ENCODE measurements at regions not wholly inside any gene's neighbourhood (a gene's known extent, or its start where the extent isn't known, plus 50 kb on each side); places are given as distances from the start of the nearest gene placed in this dataset.

DNA sequence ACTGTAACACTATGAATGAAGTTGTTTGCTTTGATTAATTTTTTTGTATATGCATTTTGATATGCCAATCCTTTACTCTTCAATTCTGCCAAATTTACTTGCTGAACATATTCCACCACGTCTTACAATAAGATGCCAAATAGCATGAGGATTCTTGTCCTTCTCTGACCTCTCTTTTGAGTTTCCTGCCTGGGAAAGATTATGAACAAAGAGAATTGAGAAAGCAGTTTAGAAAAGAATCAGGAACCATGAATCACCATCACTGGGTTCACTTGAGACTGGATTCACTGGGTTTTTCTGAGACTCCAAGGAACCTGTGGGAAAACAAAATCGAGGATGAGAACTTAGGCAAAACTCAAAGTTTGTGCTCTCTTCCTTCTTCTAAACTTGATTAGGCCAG, 256.5 kb downstream of the CETN3 start:
- no peak for TF ChIP-seq POLR2A (IDR thresholded peaks at IDR 0.05)
- TF ChIP-seq, protein P1, sequence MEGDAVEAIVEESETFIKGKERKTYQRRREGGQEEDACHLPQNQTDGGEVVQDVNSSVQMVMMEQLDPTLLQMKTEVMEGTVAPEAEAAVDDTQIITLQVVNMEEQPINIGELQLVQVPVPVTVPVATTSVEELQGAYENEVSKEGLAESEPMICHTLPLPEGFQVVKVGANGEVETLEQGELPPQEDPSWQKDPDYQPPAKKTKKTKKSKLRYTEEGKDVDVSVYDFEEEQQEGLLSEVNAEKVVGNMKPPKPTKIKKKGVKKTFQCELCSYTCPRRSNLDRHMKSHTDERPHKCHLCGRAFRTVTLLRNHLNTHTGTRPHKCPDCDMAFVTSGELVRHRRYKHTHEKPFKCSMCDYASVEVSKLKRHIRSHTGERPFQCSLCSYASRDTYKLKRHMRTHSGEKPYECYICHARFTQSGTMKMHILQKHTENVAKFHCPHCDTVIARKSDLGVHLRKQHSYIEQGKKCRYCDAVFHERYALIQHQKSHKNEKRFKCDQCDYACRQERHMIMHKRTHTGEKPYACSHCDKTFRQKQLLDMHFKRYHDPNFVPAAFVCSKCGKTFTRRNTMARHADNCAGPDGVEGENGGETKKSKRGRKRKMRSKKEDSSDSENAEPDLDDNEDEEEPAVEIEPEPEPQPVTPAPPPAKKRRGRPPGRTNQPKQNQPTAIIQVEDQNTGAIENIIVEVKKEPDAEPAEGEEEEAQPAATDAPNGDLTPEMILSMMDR (IDR thresholded peaks at IDR 0.05): no peak
- TF ChIP-seq EP300 (IDR thresholded peaks at IDR 0.05): no peak
- no peak for TF ChIP-seq POLR2AphosphoS5 (IDR thresholded peaks at IDR 0.05)
- Histone ChIP-seq H3K4me3 (no peak overlapping the region), H3K4me1 (no peaks in the 10 kb centered on the region), H3K27ac (no peak overlapping the region), H3K9me3 (no peaks in the 10 kb centered on the region), H3K36me3 (no peaks in the 10 kb centered on the region), H3K27me3 (no peaks in the 10 kb centered on the region)
- DNase-seq: no peak
- intact Hi-C loops (cut with DNase I; ENCODE audit: low total_unique reads): no loop called here
- WGBS, 5 donors: 58 to 75% (median 66%) methylated on average over 2 of the region's 2 CpGs

DNA sequence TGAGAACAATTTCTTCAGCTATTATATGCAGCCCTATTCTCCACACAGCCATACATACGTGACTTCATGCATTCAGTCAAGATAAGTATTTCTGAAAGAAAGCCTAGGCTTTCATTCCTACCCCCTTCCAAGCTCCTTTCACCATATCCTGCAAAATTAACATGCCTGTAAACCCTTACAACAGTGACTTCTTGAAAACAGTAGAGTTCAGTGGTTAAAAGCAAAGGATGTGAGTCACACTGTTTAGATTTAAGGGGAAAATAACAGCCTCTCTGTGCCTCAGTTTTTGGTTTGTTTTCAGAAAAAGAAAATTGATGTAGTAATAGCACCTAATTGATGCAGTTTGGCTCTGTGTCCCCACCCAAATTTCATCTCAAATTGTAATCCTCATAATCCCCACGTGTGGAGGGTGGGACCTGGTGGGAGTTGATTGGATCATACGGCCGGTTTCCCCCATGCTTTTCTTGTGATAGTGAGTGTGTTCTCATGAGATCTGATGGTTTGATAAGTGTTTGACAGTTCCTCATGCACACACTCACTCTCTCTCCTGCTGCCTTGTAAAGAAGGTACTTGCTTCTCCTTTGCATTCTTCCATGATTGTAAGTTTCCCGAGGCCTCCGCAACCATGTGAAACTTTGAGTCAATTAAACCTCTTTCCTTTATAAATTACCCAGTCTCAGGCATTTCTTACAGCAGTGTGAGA, 264.8 kb downstream of the CETN3 start:
- intact Hi-C loops (cut with DNase I; ENCODE audit: low total_unique reads): no loop called here
- Histone ChIP-seq H3K9me3 (peaks cover 0 to 11% (median 0%) of the 10 kb centered on the region in 4 donors), H3K27me3 (no peaks in the 10 kb centered on the region), H3K4me1 (no peaks in the 10 kb centered on the region), H3K4me3 (no peak overlapping the region), H3K36me3 (no peaks in the 10 kb centered on the region), H3K27ac (no peak overlapping the region)
- TF ChIP-seq EP300 (IDR thresholded peaks at IDR 0.05) (no peak), POLR2AphosphoS5 (IDR thresholded peaks at IDR 0.05) (no peak)
- WGBS, 5 donors: 74 to 87% (median 81%) methylated on average over 6 of the region's 6 CpGs
- no peak for DNase-seq

DNA sequence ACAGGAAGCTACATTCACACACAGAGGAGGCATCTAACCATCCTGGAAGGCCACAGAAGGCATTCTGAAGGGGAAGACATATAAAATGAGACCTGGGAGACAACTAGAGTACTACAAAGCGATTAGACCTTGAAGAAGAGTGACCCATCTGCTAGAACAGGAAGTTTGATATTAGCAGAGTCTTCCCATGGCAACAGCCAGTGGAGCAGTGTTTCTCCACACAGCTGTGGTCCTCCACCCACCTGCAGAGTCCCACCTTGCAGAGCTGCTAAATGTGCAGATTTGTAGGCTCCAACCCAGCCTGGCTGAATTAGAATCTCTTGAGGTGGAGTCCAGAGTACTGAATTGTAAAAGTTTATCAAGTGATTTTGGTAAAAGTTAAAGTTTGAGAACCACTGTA, 267.0 kb downstream of the CETN3 start:
- no peak overlapping the region for H3K4me3 ChIP-seq
- WGBS, 5 donors: 41 to 92% (median 56%) methylated on average over 1 of the region's 1 CpG
- H3K27ac ChIP-seq: no peak overlapping the region
- intact Hi-C loops (cut with DNase I; ENCODE audit: low total_unique reads): no loop called here
- no peaks in the 10 kb centered on the region for H3K27me3 ChIP-seq
- H3K9me3 ChIP-seq: peaks cover 0 to 9% (median 0%) of the 10 kb centered on the region in 4 donors
- DNase-seq: no peak
- H3K36me3 ChIP-seq: no peaks in the 10 kb centered on the region
- TF ChIP-seq POLR2AphosphoS5 (IDR thresholded peaks at IDR 0.05): no peak
- no peak for TF ChIP-seq POLR2A (IDR thresholded peaks at IDR 0.05)
- TF ChIP-seq, protein P1 (IDR thresholded peaks at IDR 0.05): no peak
- TF ChIP-seq EP300 (IDR thresholded peaks at IDR 0.05): no peak
- H3K4me1 ChIP-seq: no peaks in the 10 kb centered on the region

DNA sequence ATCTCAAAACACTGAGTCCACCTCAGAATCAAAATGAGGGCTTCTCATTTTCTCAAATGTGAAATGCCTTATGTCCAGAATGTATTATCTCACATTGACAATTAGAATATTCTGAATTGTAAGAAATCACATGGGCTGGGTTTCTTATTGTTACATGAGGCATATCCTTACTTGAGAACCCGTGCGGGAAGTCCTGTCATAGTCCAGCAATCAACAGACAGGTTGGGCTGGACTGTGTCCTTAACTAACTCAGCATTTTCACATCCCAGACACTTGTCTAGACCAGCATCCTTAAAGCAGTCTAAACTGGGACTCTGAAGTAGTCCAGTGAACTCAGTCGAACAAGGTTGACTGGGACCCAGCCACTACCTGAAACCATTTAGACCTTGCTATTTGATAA, 267.6 kb downstream of the CETN3 start:
- H3K4me1 ChIP-seq: no peaks in the 10 kb centered on the region
- H3K9me3 ChIP-seq: peaks cover 0 to 4% (median 0%) of the 10 kb centered on the region in 4 donors
- no peak overlapping the region for H3K27ac ChIP-seq
- H3K27me3 ChIP-seq: no peaks in the 10 kb centered on the region
- intact Hi-C loops (cut with DNase I; ENCODE audit: low total_unique reads): no loop called here
- no peak for DNase-seq
- H3K4me3 ChIP-seq: no peak overlapping the region
- 91 to 97% (median 93%) methylated on average over 3 of the region's 3 CpGs for WGBS, 5 donors
- no peaks in the 10 kb centered on the region for H3K36me3 ChIP-seq
- TF ChIP-seq EP300 (IDR thresholded peaks at IDR 0.05): no peak
- no peak for TF ChIP-seq POLR2AphosphoS5 (IDR thresholded peaks at IDR 0.05)
- TF ChIP-seq, protein P1 (IDR thresholded peaks at IDR 0.05): no peak
- TF ChIP-seq POLR2A (IDR thresholded peaks at IDR 0.05): no peak

DNA sequence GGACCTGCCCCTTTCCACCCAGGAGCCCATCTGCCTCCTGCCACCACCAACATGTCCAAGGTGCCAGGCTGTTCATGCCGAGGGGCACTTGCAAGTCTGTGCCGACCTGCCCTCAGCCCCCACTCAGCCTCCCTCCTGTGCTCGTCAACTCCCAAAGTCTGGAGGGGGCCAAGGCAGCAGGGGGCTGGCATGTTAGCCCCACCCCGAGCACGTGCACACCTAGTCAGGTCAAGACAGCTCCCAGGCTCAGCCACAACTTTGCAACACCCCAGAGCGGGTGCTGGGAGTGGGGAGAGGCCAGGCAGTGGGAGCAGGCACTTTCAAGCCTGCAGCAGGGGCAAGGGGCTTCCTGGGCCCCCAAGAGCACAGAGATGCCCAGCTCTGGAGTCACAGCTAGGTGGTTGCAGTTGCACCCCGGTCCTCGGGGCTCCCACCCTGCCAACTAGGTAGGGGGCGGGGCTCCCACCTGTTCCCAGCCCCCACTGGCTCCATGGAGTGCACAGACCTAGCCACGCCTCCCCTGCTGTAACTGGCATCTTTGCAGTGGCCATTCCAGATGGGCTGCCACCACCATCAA, 272.5 kb downstream of the CETN3 start:
- TF ChIP-seq POLR2AphosphoS5 (IDR thresholded peaks at IDR 0.05) (no peak), POLR2A (IDR thresholded peaks at IDR 0.05) (no peak), EP300 (IDR thresholded peaks at IDR 0.05) (no peak)
- TF ChIP-seq, protein P1 (IDR thresholded peaks at IDR 0.05): no peak
- peaks cover 0 to 16% (median 7%) of the 10 kb centered on the region in 4 donors for H3K4me1 ChIP-seq
- 78 to 88% (median 84%) methylated on average over 3 to 10 of the region's 10 CpGs for WGBS, 5 donors
- intact Hi-C loops (cut with DNase I; ENCODE audit: low total_unique reads): no loop called here
- no peak for DNase-seq
- no peaks in the 10 kb centered on the region for H3K9me3 ChIP-seq
- H3K36me3 ChIP-seq: no peaks in the 10 kb centered on the region
- no peak overlapping the region for H3K27ac ChIP-seq
- H3K27me3 ChIP-seq: no peaks in the 10 kb centered on the region
- H3K4me3 ChIP-seq: no peak overlapping the region

Data from stomach (tissue), 8 donors.